Lung (tissue), 11 donors: ENCODE measurements at regions not wholly inside any gene's neighbourhood (a gene's known extent, or its start where the extent isn't known, plus 50 kb on each side); places are given as distances from the start of the nearest gene placed in this dataset.

ENCODE experiments used
- ATAC-seq: fragments of 200-7000 bp; cut with Tn5 transposase; one replicate; pipeline ENCODE4 v1.9.1; 2020; ENCODE audit warnings: moderate number of reproducible peaks; ENCODE audit not compliant: insufficient read depth, low FRiP score
- DNase-seq, 3 donors: peaks; one replicate each; pipeline ENCODE4 v3.0.0-alpha.2; 2013 to 2017
- H3K27ac ChIP-seq, 2 donors: one replicate each; pipeline ENCODE4 v1.5.1; 2013; ENCODE audit warnings: mild to moderate bottlenecking in 2 of 2, moderate library complexity in 2 of 2, control low read depth in 1 of 2, inconsistent platforms in 1 of 2, low read depth in 1 of 2, low read length in 1 of 2
- H3K27me3 ChIP-seq, 3 donors: one replicate each; pipeline ENCODE4 v1.5.1; 2013; ENCODE audit warnings: low read length in 2 of 3; ENCODE audit not compliant: control insufficient read depth in 3 of 3, insufficient read depth in 3 of 3
- H3K36me3 ChIP-seq, 4 donors: one replicate each; pipeline ENCODE4 v1.5.1; 2013; ENCODE audit warnings: low read length in 4 of 4, mild to moderate bottlenecking in 1 of 4, moderate library complexity in 1 of 4; ENCODE audit not compliant: control insufficient read depth in 4 of 4, insufficient read depth in 4 of 4
- H3K4me1 ChIP-seq, 5 donors: one replicate each; pipeline ENCODE4 v1.5.1; 2013; ENCODE audit warnings: low read length in 5 of 5, mild to moderate bottlenecking in 2 of 5, moderate library complexity in 1 of 5; ENCODE audit not compliant: control insufficient read depth in 5 of 5, insufficient read depth in 5 of 5
- H3K4me3 ChIP-seq: one replicate; pipeline ENCODE4 v1.5.1; 2013; ENCODE audit warnings: mild to moderate bottlenecking, control low read depth, moderate library complexity
- H3K9ac ChIP-seq, 2 donors: one replicate each; pipeline ENCODE4 v1.5.1; 2013; ENCODE audit warnings: low read length in 2 of 2, control low read depth in 1 of 2; ENCODE audit not compliant: insufficient read depth in 1 of 2
- H3K9me3 ChIP-seq, 4 donors: one replicate each; pipeline ENCODE4 v1.5.1; 2013; ENCODE audit warnings: low read length in 3 of 4, mild to moderate bottlenecking in 1 of 4, moderate library complexity in 1 of 4; ENCODE audit not compliant: control insufficient read depth in 4 of 4, insufficient read depth in 3 of 4
- CTCF ChIP-seq: IDR thresholded peaks from 2 replicates; pipeline ENCODE4 v1.5.1; 2012; ENCODE audit warnings: mild to moderate bottlenecking; ENCODE audit errors: control extremely low read depth, extremely low read depth
- WGBS, 2 donors: extraction: QIAGEN DNeasy Blood & Tissue Kit; methylation state at CpG; one replicate each; pipeline ENCODE4 v1.1.7; 2013; 5-methylcytosine and 5-hydroxymethylcytosine counted together
- donor health status: control.
- donor health status: control.
- donor health status: Bipolar disorder and iron deficiency.
- donor health status: healthy.
- donor health status: DM: yes; HTN: yes; CAD: no.

GRCh38 chr1:95339377-95339776, 105.4 kb downstream of the RWDD3 start:
- ATAC-seq (no peak), DNase-seq (peak in 1 of 3 donors; percentile 9)
- no peaks in the 10 kb centered on the region for H3K9me3 ChIP-seq
- H3K27me3 ChIP-seq, result no peaks in the 10 kb centered on the region
- no peak for TF ChIP-seq CTCF
- no peak overlapping the region for H3K4me3 ChIP-seq
- WGBS, 2 donors, result 76 to 88% methylated on average over 9 of the region's 9 CpGs
- peaks cover 0 to 6% (median 0%) of the 10 kb centered on the region in 5 donors for H3K4me1 ChIP-seq
- H3K27ac ChIP-seq, result no peak overlapping the region
- no peak overlapping the region for H3K9ac ChIP-seq
- no peaks in the 10 kb centered on the region for H3K36me3 ChIP-seq

GRCh38 chr1:95340061-95340460, 106.1 kb downstream of the RWDD3 start:
- WGBS, 2 donors, result 57 to 71% methylated on average over 2 of the region's 2 CpGs
- Histone ChIP-seq H3K9ac (no peak overlapping the region), H3K4me3 (no peak overlapping the region), H3K27ac (no peak overlapping the region), H3K36me3 (no peaks in the 10 kb centered on the region), H3K4me1 (peaks cover 0 to 6% (median 0%) of the 10 kb centered on the region in 5 donors), H3K27me3 (no peaks in the 10 kb centered on the region), H3K9me3 (no peaks in the 10 kb centered on the region)
- DNase-seq (peak; percentile 74 to 81 (median 78)), ATAC-seq (no peak)
- no peak for TF ChIP-seq CTCF

GRCh38 chr1:95352767-95353166, 118.8 kb downstream of the RWDD3 start:
- WGBS, 2 donors, result 13 to 44% methylated on average over 2 of the region's 2 CpGs
- no peaks in the 10 kb centered on the region for H3K36me3 ChIP-seq
- H3K4me3 ChIP-seq, result no peak overlapping the region
- peaks cover 0 to 9% (median 5%) of the 10 kb centered on the region in 5 donors for H3K4me1 ChIP-seq
- H3K27me3 ChIP-seq, result no peaks in the 10 kb centered on the region
- H3K27ac ChIP-seq, result no peak overlapping the region
- DNase-seq (peak; percentile 39 to 56 (median 55)), ATAC-seq (no peak)
- no peak overlapping the region for H3K9ac ChIP-seq
- no peak for TF ChIP-seq CTCF
- no peaks in the 10 kb centered on the region for H3K9me3 ChIP-seq

- no peak for TF ChIP-seq CTCF
- Histone ChIP-seq H3K36me3 (no peaks in the 10 kb centered on the region), H3K27ac (no peak overlapping the region), H3K4me3 (no peak overlapping the region), H3K27me3 (no peaks in the 10 kb centered on the region), H3K9ac (no peak overlapping the region), H3K4me1 (peaks cover 0 to 9% (median 5%) of the 10 kb centered on the region in 5 donors), H3K9me3 (no peaks in the 10 kb centered on the region)
- 42 to 50% methylated on average over 3 of the region's 3 CpGs for whole genome bisulfite sequencing, 2 donors
- no peak for ATAC-seq
- DNase-seq, result peak in 1 of 3 donors; percentile 29
Measured at GRCh38 chr1:95353194-95353593, 119.2 kb downstream of the RWDD3 start.
